Neural cell (in vitro differentiated cells): ENCODE measurements at regions not wholly inside any gene's neighbourhood (a gene's known extent, or its start where the extent isn't known, plus 50 kb on each side); places are given as distances from the start of the nearest gene placed in this dataset.

ENCODE experiments used
- H2AFZ ChIP-seq: fragments of 200-600, 300-800 bp; sonication (generic), shearing (Covaris generic); 2 replicates; pipeline ENCODE4 v1.6.0; 2014; ENCODE audit warnings: low read depth, mild to moderate bottlenecking, antibody characterized with exemption, low read length, moderate library complexity
- H3F3A ChIP-seq: fragments of 200-600 bp; shearing (Covaris generic); 2 replicates; pipeline ENCODE4 v1.6.1; 2016; ENCODE audit warnings: mild to moderate bottlenecking, moderate library complexity, mixed read lengths, antibody characterized with exemption, low read length; ENCODE audit not compliant: insufficient read depth, poor library complexity, severe bottlenecking
- H3K27ac ChIP-seq: fragments of 200-600, 300-800 bp; sonication (generic), shearing (Covaris generic); 2 replicates; pipeline ENCODE4 v1.5.1; 2014; ENCODE audit warnings: mild to moderate bottlenecking, low read length, moderate library complexity
- H3K27me3 ChIP-seq: fragments of 300-800, 200-600 bp; sonication (generic), shearing (Covaris generic); 2 replicates; pipeline ENCODE4 v1.6.0; 2014; ENCODE audit warnings: mild to moderate bottlenecking, low read depth, low read length, moderate library complexity; ENCODE audit not compliant: insufficient read depth
- H3K36me3 ChIP-seq: fragments of 300-800, 200-600 bp; sonication (generic), shearing (Covaris generic); 2 replicates; pipeline ENCODE4 v1.5.1; 2014; ENCODE audit warnings: mild to moderate bottlenecking, antibody characterized with exemption, low read length, moderate library complexity; ENCODE audit not compliant: insufficient read depth
- H3K4me2 ChIP-seq: fragments of 300-800, 200-600 bp; sonication (generic), shearing (Covaris generic); 2 replicates; pipeline ENCODE4 v1.6.0; 2014; ENCODE audit warnings: mild to moderate bottlenecking, low read length
- H3K4me3 ChIP-seq: fragments of 300-800, 200-600 bp; sonication (generic), shearing (Covaris generic); 2 replicates; pipeline ENCODE4 v1.5.1; 2014; ENCODE audit warnings: mild to moderate bottlenecking, low read length, moderate library complexity
- H3K79me2 ChIP-seq: fragments of 200-600 bp; shearing (Covaris generic); replicated peaks from 2 replicates; pipeline ENCODE4 v1.6.0; 2014; ENCODE audit warnings: mild to moderate bottlenecking, low read length, moderate library complexity; ENCODE audit not compliant: insufficient read depth
- H3K9ac ChIP-seq: fragments of 300-800, 200-600 bp; sonication (generic), shearing (Covaris generic); 2 replicates; pipeline ENCODE4 v1.6.1; 2016; ENCODE audit warnings: mild to moderate bottlenecking, low read length, mixed read lengths
- H3K9me2 ChIP-seq: fragments of 200-600 bp; shearing (Covaris generic); 2 replicates; pipeline ENCODE4 v1.6.1; 2016; ENCODE audit warnings: mild to moderate bottlenecking, low read length, mixed read lengths; ENCODE audit not compliant: insufficient read depth
- H3K9me3 ChIP-seq: fragments of 200-600, 300-800 bp; sonication (generic), shearing (Covaris generic); 2 replicates; pipeline ENCODE4 v1.6.1; 2016; ENCODE audit warnings: mild to moderate bottlenecking, mixed run types, low read length, moderate library complexity, mixed read lengths
- H4K20me1 ChIP-seq: fragments of 200-600 bp; shearing (Covaris generic); 2 replicates; pipeline ENCODE4 v1.6.1; 2016; ENCODE audit warnings: mild to moderate bottlenecking, mixed run types; ENCODE audit not compliant: insufficient read depth
- CTCF ChIP-seq: fragments of 450-650 bp; IDR thresholded peaks from 2 replicates; pipeline ENCODE4 v1.5.1; 2014; ENCODE audit warnings: antibody characterized with exemption, mild to moderate bottlenecking, moderate library complexity; ENCODE audit not compliant: poor library complexity, severe bottlenecking
- EP300 ChIP-seq: fragments of 450-650 bp; conservative IDR thresholded peaks from 2 replicates; pipeline ENCODE4 v1.6.1; 2014; ENCODE audit warnings: antibody characterized with exemption, mild to moderate bottlenecking, moderate library complexity; ENCODE audit not compliant: poor library complexity, severe bottlenecking
- EZH2 ChIP-seq: fragments of 200-600, 300-800 bp; shearing (Covaris generic), sonication (generic); IDR thresholded peaks from 2 replicates; pipeline ENCODE4 v1.6.1; 2014; ENCODE audit warnings: antibody characterized with exemption, low read length, borderline replicate concordance, mild to moderate bottlenecking; ENCODE audit not compliant: insufficient read depth, poor library complexity, severe bottlenecking
- MXI1 ChIP-seq: fragments of 450-650 bp; conservative IDR thresholded peaks from 2 replicates; pipeline ENCODE4 v1.6.1; 2014; ENCODE audit warnings: antibody characterized with exemption, mild to moderate bottlenecking; ENCODE audit not compliant: poor library complexity, severe bottlenecking
- POLR2AphosphoS5 ChIP-seq: IDR thresholded peaks from 2 replicates; pipeline ENCODE4 v1.6.1; 2012
- RAD21 ChIP-seq: fragments of 450-650 bp; conservative IDR thresholded peaks from 2 replicates; pipeline ENCODE4 v1.6.1; 2014; ENCODE audit warnings: antibody characterized with exemption, mild to moderate bottlenecking, moderate library complexity
- REST ChIP-seq: IDR thresholded peaks from 2 replicates; pipeline ENCODE4 v1.6.1; 2012; ENCODE audit warnings: borderline replicate concordance
- SMC3 ChIP-seq: fragments of 450-650 bp; conservative IDR thresholded peaks from 2 replicates; pipeline ENCODE4 v1.6.1; 2014; ENCODE audit warnings: antibody characterized with exemption, mild to moderate bottlenecking, moderate library complexity; ENCODE audit not compliant: poor library complexity
- TAF1 ChIP-seq: IDR thresholded peaks from 2 replicates; pipeline ENCODE4 v1.6.1; 2012; ENCODE audit warnings: low read depth

DNA sequence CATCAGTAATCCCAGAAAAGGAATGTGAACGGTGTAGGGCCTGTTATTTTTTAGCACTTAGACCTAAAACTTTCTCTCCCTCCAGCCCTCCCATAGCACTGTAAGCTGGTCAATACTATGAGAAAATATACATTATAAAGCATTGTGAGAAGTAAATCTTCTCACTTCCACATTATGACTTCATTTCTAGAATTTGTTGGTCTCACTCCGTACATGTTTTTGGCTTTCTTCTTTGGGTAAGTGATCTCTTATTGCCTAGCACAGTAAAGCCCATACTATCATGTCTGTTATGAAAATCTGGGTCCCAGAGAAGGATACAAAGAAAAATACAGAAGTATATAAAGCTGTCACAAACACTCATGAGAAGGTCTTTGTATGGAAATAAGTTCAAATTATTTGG is 1851.1 kb upstream of the IGFBP7 start:
- Histone ChIP-seq H3K27me3 (no peaks in the 10 kb centered on the region), H3F3A (no peaks in the 10 kb centered on the region), H3K79me2 (no peaks in the 10 kb centered on the region), H3K4me2 (no peak overlapping the region), H4K20me1 (no peaks in the 10 kb centered on the region), H3K9me2 (no peaks in the 10 kb centered on the region), H2AFZ (no peak overlapping the region), H3K9ac (no peak overlapping the region), H3K4me3 (no peak overlapping the region), H3K36me3 (no peaks in the 10 kb centered on the region), H3K27ac (no peak overlapping the region), H3K9me3 (no peaks in the 10 kb centered on the region)
- TF ChIP-seq RAD21 (no peak), MXI1 (no peak)

- Histone ChIP-seq H3K9me2 (no peaks in the 10 kb centered on the region), H3K79me2 (no peaks in the 10 kb centered on the region), H3K9me3 (no peaks in the 10 kb centered on the region), H3K9ac (no peak overlapping the region), H3K36me3 (no peaks in the 10 kb centered on the region), H3K27ac (no peak overlapping the region), H3K27me3 (no peaks in the 10 kb centered on the region), H3K4me2 (no peak overlapping the region), H3K4me3 (no peak overlapping the region), H4K20me1 (no peaks in the 10 kb centered on the region), H3F3A (no peaks in the 10 kb centered on the region), H2AFZ (no peak overlapping the region)
- TF ChIP-seq EP300, result no peak
- TF ChIP-seq EZH2, result no peak
- no peak for TF ChIP-seq TAF1
- no peak for TF ChIP-seq SMC3
- no peak for TF ChIP-seq MXI1
- TF ChIP-seq RAD21, result no peak
- no peak for TF ChIP-seq CTCF
- TF ChIP-seq REST, result no peak
- no peak for TF ChIP-seq POLR2AphosphoS5
These were observed 1851.7 kb upstream of the IGFBP7 start for GRCh38 chr4:58961925-58962324.

DNA sequence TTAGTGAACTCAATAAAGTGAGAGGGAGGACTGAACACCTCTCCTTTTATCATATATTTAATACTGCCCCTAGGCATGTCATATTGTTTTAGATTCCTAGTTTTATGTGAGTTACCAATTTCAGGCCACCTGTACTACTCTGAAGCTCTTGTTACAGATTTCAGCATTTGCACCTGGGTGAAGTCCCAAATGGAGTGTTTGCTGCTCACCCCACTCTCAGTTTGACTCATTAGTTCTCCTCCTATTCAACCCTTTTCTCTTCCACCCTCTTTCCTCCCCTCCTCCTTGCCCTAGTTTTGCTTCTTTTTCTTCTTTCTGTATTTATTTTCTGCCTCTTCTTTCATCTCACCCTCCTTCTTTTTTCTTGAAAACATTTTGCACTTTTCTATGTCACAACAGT is 1852.2 kb upstream of the IGFBP7 start:
- no peaks in the 10 kb centered on the region for H3K27me3 ChIP-seq
- H3F3A ChIP-seq, result no peaks in the 10 kb centered on the region
- no peak overlapping the region for H3K9ac ChIP-seq
- no peaks in the 10 kb centered on the region for H4K20me1 ChIP-seq
- no peak overlapping the region for H2AFZ ChIP-seq
- H3K36me3 ChIP-seq, result no peaks in the 10 kb centered on the region
- no peak overlapping the region for H3K4me2 ChIP-seq
- no peak overlapping the region for H3K4me3 ChIP-seq
- H3K27ac ChIP-seq, result no peak overlapping the region
- no peaks in the 10 kb centered on the region for H3K9me2 ChIP-seq
- no peaks in the 10 kb centered on the region for H3K79me2 ChIP-seq
- H3K9me3 ChIP-seq, result no peaks in the 10 kb centered on the region
- TF ChIP-seq POLR2AphosphoS5 (no peak), EZH2 (no peak), TAF1 (no peak), EP300 (no peak), SMC3 (no peak), CTCF (no peak), MXI1 (no peak), RAD21 (no peak), REST (no peak)
